HL-60/S4 (cell line): ENCODE measurements at regions not wholly inside any gene's neighbourhood (a gene's known extent, or its start where the extent isn't known, plus 50 kb on each side); places are given as distances from the start of the nearest gene placed in this dataset.
"Not testable (repeated sequence)": the region's sequence is repeated elsewhere in the genome, so short reads cannot be mapped to it uniquely, and the experiment has no call there.

Experiments used
- in situ Hi-C: fragments of 300-500 bp; cut with MboI; formaldehyde crosslinking; loops from 2 replicates; pipeline ENCODE4 v1.14.3; 2022; ENCODE audit warnings: low sequenced_read_pairs

- in situ Hi-C loops: not testable (repeated sequence)
These were observed 779.8 kb downstream of the UQCRFS1 start for GRCh38 chr19:28433166-28433565.

GRCh38 chr19:28430214-28430613 lies 782.7 kb downstream of the UQCRFS1 start:
- in situ Hi-C loops: no loop called here

DNA sequence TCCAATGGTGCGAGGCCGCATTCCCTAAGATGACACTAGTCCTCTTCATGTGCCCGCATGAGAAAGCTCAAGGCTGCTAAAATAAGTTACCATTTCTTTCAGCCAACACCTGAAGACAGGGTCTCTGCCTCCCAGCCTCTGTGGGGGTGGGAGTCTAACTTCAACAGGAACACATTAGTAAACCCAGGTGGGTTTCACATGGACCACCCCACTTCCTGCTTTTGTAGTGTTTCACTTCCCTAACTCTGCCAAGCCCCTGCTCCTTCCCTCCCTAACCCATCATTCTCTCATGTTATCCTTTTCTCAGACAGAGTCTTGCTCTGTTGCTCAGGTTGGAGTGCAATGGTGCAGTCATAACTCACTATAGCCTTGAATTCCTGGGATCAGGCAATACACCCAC lies 783.6 kb downstream of the UQCRFS1 start:
- in situ Hi-C loops: no loop called here

DNA sequence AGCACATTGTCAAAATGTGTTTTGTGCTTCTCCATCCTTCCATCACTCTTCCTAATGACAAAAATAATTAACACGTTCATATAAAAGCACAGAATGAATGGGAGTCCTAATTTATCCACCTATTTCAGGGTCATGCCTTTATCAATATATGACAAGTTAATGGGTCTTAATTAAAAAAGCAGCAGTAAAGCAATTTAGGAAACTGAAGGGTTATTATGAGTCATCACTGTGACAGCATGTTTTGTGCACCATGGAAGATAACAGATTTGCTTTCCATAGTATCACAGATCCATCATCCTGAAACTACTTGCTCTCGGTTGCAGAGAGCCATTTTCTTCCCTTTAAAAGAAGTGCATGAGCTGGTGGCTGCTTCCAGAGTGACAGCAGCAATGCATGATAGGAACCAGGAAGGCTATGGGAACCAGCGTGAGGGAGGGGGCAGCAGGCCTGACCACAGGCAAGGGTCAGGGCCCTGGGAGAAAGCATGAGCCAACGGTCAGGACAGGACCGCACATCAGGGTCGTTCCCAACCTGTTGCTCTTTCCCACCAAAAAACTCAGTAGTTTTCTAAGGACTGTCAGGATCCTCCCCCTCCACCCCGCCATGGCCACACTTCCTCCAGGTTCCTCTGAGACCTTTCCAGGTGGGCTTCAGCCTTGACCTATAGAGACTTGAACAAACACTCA lies 784.1 kb downstream of the UQCRFS1 start:
- in situ Hi-C loops: no loop called here

- in situ Hi-C loops: no loop called here
These were observed 785.4 kb downstream of the UQCRFS1 start for GRCh38 chr19:28427376-28428083.

DNA sequence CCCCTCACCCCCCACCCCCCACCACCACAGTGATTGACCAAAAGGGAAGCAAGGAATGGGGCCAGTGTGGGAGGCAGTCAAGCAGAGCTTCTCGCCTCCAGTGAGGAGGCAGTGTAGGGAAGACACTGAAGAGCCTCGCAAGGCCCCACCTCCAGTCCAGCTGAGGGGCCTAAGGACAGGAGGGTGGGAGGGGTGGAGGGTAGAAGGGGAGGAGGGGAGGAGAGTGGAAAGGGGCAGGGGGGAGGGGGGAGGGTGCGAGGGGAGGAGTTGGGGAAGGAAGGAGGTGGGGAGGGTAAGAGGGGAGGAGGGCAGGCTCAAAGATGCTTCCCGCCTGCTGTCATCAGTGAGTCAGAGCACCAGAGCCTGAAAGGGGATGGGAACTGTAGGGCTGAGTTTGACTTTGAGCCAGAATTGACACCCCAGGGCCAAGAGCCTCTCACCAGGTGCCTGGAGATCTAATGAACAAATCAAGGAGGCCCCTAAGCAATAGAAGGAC lies 786.2 kb downstream of the UQCRFS1 start:
- in situ Hi-C loops: no loop called here

- in situ Hi-C loops: no loop called here
These were observed 786.7 kb downstream of the UQCRFS1 start for GRCh38 chr19:28426110-28426729.

GRCh38 chr19:28425046-28425931 lies 787.7 kb downstream of the UQCRFS1 start:
- in situ Hi-C loops: no loop called here

- in situ Hi-C loops: no loop called here
These were observed 788.3 kb downstream of the UQCRFS1 start for GRCh38 chr19:28424662-28425045.

- in situ Hi-C loops: no loop called here
These were observed 788.9 kb downstream of the UQCRFS1 start for GRCh38 chr19:28424077-28424476.

- in situ Hi-C loops: no loop called here
These were observed 789.9 kb downstream of the UQCRFS1 start for GRCh38 chr19:28422791-28423650.

- in situ Hi-C loops: no loop called here
These were observed 790.9 kb downstream of the UQCRFS1 start for GRCh38 chr19:28422046-28422445.

DNA sequence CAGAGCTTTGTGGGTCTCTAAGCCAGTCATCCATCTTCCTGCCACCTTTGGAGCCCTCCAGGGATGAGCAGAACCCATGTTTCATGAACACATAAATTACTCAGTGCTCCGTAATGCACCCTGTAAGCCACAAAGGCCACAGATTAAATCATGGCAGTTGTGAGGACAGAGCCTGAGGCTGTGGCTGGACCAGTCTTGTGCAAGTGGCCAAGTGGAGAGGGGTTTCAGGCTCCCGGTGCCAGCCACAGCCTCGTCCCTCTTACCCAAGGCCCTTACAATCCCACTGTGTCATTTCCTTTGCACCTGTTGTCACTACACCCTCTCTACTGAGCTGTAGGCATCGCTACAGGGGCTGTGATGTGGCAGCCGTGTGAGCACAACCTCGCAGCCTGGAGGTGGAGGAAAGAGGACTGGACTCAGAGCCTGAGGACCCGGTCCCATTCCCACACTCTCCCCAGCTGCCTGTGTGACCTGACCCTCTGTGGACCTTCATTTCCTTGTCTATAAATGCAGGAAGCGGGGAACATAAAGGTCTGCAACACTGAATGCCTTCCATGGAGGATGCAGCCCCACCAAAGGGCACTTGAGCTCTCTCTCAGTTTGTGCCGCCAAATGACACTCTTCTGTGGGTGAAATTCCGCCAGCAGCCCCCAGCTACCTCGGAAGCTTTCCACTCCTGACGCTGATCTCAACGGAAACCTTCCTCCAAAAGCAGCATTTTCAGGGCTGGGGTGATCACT lies 792.0 kb downstream of the UQCRFS1 start:
- in situ Hi-C loops: no loop called here

- in situ Hi-C loops: no loop called here
These were observed 793.6 kb downstream of the UQCRFS1 start for GRCh38 chr19:28419312-28419711.

DNA sequence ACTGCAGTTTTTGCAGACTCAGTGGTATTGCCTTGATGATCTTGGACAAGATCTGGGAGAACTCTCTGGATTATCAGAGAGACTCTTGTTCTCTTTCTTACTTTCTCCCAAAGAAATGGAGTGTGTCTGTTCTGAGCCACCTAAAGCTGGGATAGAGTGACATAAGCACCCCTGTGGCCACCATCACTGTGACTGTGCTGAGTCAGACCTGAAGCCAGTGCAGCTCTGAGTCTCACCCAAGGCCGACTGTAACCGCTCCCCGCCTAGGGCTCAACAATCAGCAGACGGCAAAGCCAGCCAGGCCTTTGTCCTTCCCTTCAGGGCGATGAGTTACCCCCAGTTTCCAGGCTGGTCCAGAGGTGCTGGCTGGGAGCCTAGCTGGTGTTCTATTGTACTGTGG lies 795.6 kb downstream of the UQCRFS1 start:
- in situ Hi-C loops: no loop called here

DNA sequence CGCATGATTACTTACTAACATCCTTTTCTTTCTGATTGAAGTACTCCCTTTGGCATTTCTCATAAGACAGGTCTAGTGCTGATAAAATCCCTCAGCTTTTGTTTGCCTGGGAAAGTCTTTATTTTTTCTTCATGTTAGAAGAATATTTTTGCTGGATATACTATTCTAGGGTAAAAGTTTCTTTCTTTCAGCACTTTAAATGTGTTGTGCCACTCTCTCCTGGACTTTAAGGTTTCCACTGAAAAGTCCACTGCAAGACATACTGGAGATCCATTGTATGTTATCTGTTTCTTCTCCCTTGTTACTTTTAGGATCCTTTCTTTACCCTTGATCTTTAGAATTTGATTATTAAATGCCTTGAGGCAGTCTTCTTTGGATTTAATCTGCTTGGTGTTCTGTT lies 796.7 kb downstream of the UQCRFS1 start:
- in situ Hi-C loops: no loop called here

DNA sequence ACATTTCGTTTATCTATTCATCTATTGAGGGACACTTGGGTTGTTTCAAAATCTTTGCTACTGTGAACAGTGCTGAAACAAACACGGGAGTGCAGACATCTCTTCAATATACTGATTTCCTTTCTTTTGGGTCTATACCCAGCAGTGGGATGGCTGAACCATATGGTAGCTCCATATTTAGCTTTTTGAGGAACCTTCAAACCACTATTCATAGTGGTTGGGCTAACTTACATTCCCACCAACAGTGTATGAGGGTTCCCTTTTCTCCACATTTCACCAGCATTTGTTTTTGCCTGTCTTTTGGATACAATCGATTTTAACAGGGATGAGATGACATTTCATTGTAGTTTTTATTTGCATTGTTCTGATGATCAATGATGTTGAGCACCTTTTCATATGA lies 798.2 kb downstream of the UQCRFS1 start:
- in situ Hi-C loops: no loop called here

GRCh38 chr19:28409859-28410258 lies 803.1 kb downstream of the UQCRFS1 start:
- in situ Hi-C loops: no loop called here

DNA sequence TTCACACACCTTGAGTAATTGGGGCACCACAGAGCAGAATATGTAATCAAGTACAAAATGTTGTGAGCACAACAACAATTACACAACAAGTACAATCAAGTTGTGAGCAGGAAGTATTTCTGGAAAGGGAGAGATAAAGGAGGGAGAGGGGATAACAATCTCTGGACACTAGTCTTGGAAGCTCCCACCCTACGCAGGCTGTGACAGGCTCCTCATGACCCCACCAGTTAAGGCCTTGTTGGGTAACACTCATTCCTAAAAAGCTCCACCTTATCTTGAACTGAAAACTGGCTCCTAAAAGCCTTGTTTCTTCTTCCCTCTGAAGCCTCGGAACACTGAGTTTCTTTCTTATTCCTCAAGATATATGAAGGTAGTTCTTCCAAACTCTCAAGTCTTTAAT lies 806.0 kb downstream of the UQCRFS1 start:
- in situ Hi-C loops: no loop called here
